GM12874 (cell line): ENCODE measurements at regions not wholly inside any gene's neighbourhood (a gene's known extent, or its start where the extent isn't known, plus 50 kb on each side); places are given as distances from the start of the nearest gene placed in this dataset.

Source experiments
- CTCF ChIP-seq: IDR thresholded peaks from 2 replicates; pipeline ENCODE4 v1.5.1; 2011; ENCODE audit warnings: low read depth, mild to moderate bottlenecking, control low read depth, low read length, moderate library complexity; ENCODE audit not compliant: insufficient read depth

GRCh38 chr2:134019871-134020270 is 234.0 kb upstream of the MGAT5 start:
- TF ChIP-seq CTCF: no peak

GRCh38 chr2:134020608-134021007 is 233.3 kb upstream of the MGAT5 start:
- no peak for TF ChIP-seq CTCF

- no peak for TF ChIP-seq CTCF
Measured at GRCh38 chr2:134021830-134022524, 231.9 kb upstream of the MGAT5 start.

GRCh38 chr2:134023854-134024253 is 230.0 kb upstream of the MGAT5 start:
- no peak for TF ChIP-seq CTCF

GRCh38 chr2:134027980-134028379 is 225.9 kb upstream of the MGAT5 start:
- no peak for TF ChIP-seq CTCF

- no peak for TF ChIP-seq CTCF
Measured at GRCh38 chr2:134029418-134029817, 224.5 kb upstream of the MGAT5 start.

- no peak for TF ChIP-seq CTCF
Measured at GRCh38 chr2:134031539-134031938, 222.3 kb upstream of the MGAT5 start.
